NOMO-1 (cell line): ENCODE measurements at regions not wholly inside any gene's neighbourhood (a gene's known extent, or its start where the extent isn't known, plus 50 kb on each side); places are given as distances from the start of the nearest gene placed in this dataset.

Source experiments
- DNase-seq, 2 experiments: peaks; one replicate each; lab custom pipeline; 2025; ENCODE audit not compliant: unreplicated experiment in 2 of 2; lab: John Stamatoyannopoulos, UW

- no peak for DNase-seq
Measured at GRCh38 chr3:107428051-107428858, 51.0 kb downstream of the CCDC54 start.

GRCh38 chr3:107429320-107430181 is 52.3 kb downstream of the CCDC54 start:
- peak; percentile 71 to 78 for DNase-seq

GRCh38 chr3:107430214-107430995 is 53.2 kb downstream of the CCDC54 start:
- DNase-seq: peak in 1 of 2 experiments; percentile 15

GRCh38 chr3:107430996-107431245 is 53.7 kb downstream of the CCDC54 start:
- DNase-seq: peak in 1 of 2 experiments; percentile 15

DNA sequence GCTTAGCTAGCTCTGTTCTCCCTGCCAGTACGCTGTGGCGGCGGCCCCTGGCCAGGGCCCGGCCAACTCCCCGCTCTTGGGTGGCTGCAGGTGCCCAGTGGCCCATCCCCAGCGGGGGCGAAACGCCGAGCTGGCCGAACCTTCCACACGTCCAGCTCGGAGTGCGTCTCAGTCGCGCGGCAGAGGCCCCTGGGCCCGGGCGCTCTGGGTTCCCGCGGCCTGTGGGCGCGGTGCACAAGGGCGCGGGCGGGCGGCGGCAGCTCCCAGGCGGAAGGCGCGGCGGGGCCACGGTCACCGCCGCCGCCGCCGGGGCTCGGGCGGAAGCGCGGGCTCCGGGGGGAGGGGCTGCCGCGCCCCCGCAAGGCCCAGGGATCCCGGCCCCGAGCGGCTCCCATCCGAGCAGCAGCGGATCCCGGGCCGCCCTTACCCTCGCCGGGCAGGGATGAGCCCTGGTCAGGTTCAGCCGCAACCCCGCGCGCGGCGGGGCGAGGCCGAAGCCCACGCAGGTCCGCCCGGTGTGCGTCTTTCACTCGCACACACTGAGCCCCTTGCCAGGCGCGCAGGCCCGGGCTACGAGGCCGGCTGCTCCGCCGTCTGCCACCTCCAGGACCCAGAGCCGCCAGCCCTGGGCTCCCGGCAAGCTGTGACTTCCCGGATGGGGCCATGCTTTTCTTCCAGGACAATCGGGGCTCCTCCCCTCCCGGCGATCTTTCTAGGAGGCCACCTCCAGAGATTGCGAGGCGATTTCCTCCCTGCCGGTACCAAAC is 54.2 kb downstream of the CCDC54 start:
- DNase-seq: peak; percentile 40 to 43

DNA sequence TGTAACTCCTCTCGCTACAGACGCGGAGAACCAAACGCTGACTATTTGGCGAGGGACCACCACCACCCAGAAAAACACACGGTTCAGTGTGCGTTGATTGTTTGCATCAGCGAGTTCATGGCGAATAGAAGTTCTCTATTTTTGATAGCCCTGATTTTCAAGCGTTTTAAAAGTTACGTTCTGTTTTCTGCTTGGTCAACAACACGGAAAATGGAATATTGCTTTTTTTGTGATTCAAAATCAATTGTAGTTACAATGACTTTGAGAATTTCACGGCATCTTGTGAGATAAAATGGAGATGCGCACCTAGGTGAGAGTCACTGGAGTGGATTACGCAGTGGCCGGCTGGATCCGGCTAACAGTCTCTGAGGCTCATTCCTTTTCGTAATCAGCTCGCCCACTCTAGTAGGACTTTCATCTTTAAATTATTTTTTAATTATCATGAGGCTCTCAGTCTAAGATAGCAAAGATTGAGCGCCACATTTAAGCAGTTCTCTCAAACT is 54.8 kb downstream of the CCDC54 start:
- DNase-seq: no peak

- DNase-seq: no peak
Measured at GRCh38 chr3:107432646-107433045, 55.4 kb downstream of the CCDC54 start.

DNA sequence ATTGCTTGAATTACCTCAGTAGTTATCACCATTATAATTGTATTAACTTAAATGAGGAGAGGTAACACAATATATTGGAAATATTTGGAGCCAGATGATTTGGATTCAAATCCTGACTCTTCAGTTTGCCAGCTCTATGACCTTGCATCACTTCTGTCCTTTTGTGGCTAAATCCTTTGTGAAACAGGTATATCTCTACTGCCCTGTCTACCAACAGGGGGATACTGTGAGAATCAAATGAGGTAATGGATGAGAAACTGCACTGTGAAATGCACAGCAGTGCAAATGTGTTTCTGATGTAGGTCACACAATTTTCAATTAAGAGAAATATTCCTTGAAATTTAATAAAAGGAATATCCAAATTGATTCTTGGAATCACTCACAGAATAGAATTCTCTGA is 58.8 kb downstream of the CCDC54 start:
- DNase-seq: no peak

GRCh38 chr3:107438671-107439070 is 61.4 kb downstream of the CCDC54 start:
- DNase-seq: no peak

DNA sequence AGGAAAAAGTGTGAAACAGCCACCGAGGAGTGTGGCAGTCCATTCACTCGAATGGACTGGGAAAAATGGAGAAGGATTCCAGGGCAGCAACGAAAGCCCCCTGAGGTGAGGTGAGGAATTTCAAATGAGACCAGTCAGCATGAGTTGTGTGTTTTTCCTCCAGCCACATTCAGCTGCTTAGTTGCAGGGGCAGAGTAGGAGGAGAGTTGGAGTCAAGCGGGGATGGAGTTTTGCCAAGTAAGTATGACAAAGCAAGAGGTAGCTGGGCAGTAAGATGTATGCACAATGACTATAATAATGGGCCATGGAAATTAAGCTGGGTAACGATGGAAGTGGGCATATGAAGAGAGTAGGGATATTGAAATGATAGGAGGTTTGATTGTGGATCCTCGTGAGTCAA is 64.4 kb downstream of the CCDC54 start:
- DNase-seq: no peak

- DNase-seq: no peak
Measured at GRCh38 chr3:107443461-107443860, 66.2 kb downstream of the CCDC54 start.

DNA sequence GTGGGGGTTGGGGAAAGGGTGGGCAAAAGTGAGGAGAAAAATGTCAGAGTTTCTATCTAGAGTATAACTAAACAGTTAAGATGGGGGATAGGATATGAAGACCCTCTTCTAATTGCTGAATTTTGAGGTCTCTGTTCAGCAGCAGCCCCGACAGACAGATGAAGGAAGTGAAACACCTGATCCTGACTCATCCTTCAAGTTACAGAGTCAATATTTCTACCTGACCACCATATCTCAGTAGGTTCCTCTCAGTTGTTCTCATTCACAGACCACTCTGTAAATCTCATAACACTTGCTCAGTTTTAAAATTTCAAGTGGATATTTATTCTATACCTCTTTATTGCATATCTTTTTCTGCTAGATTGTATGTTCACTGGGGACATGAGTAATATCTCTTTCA is 69.5 kb downstream of the CCDC54 start:
- DNase-seq: no peak

- no peak for DNase-seq
Measured at GRCh38 chr3:107450254-107450893, 72.4 kb upstream of the BBX start.

DNA sequence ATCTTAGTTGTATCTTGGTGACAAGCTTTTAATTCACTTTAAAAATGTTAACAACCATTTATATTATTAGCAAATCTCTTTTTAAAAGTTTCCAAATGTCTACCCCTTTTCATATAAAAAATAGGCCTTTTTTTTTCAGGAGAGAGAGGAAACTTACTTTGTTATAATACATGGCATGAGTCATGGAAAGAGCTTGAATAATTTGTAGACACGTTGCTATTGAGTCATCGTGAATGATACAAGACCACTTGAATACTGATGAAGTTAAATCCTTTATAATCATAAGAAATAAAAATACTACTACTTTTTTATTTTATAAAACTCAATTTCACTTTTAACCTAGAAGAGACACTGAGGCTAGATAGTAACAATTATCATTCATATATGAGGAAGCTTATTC is 70.3 kb upstream of the BBX start:
- no peak for DNase-seq

- DNase-seq: no peak
Measured at GRCh38 chr3:107453504-107453903, 69.3 kb upstream of the BBX start.

DNA sequence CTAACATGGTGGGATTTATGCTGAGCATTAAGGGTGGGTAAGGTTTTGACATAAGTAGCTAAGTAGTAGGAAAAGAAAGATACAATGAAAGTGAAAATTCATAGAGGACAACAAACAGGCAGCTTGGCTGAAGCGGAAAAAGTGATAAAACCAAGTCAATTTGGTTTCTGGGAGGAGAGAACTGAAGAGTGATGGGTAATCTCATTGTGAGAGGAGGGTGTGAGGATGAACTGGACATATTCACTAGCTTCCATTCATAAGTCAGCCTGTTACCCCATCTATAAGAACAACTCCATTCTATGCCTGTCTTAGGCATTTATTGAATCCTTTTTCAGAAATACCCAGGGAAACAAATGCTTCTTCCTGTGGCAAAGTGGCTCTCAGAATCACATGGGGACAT is 67.1 kb upstream of the BBX start:
- no peak for DNase-seq

- no peak for DNase-seq
Measured at GRCh38 chr3:107456501-107456900, 66.3 kb upstream of the BBX start.

DNA sequence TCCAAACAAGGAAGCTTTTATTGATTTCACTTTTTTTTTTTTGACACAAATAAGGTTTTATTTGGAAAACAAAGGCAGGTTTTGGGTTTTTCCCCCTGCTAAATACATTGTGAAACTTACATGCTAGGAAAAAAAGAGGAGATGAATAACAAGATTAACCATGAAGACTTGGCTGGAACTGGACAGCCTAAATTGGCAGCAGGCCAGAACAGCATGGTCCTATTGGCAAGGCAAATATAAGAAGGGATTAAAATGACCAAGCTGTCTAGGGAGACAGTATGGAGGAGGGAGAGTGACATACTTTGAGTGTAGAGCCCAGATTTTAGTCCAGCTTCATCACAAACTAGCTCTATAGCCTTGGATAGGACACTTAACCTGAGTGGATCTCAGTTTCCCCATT is 63.9 kb upstream of the BBX start:
- no peak for DNase-seq

DNA sequence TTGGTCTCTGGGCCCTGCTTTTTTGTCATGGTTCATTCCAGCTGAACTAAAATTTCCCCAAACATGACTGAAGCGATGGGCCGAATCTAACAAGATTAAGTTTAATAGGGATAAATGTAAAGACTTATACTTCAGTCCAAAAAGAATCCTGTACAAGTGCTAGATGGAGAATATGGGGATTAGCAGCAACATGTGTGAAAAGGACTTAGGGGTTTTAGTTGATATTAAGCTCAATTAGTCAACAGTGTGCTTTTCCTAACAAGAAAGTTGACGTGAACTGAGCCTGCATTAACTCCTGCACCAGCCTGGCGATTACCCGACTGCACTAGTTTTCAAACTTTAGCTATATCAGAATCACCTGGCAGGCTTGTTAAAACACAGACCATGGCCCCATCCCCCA is 61.0 kb upstream of the BBX start:
- DNase-seq: no peak

DNA sequence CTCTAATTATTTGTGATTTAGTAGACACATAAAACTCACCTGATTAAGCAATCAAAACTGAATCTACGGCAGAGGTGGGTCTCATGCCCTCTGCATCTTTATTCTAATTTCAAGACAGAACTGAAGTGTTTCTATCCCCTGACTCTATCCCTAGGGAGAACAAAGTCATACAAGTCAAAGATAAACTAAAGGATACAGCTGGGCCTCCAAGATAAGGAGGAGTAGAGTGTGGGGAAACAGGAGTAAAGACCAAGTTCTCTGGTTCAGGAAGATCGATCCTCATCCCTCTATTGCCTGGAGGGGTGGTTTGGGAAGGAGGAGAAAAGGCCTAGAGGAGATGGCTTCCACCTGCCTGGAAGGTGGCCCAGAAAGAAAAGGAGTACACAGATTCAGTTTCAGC is 58.7 kb upstream of the BBX start:
- DNase-seq: no peak
